ENCODE measurements at regions not wholly inside any gene's neighbourhood (a gene's known extent, or its start where the extent isn't known, plus 50 kb on each side); places are given as distances from the start of the nearest gene placed in this dataset.

GRCh38 chr10:10794791-10795191 lies 222.9 kb upstream of the CELF2 start:
- Histone ChIP-seq H3K9me3 (ENCODE audit: control insufficient read depth in 4 of 4, low read length in 3 of 4) (no peaks in the 10 kb centered on the region), H3K4me1 (ENCODE audit: control insufficient read depth in 4 of 4, insufficient read depth in 4 of 4, low read length in 3 of 4) (no peaks in the 10 kb centered on the region), H3K27me3 (ENCODE audit: control insufficient read depth in 4 of 4, insufficient read depth in 4 of 4, low read length in 3 of 4) (peaks cover 0 to 9% (median 0%) of the 10 kb centered on the region in 4 donors), H3K4me3 (ENCODE audit: low read depth in 1 of 3, low read length in 3 of 3) (no peak overlapping the region), H3K9ac (ENCODE audit: low read depth in 1 of 2, low read length in 2 of 2) (no peak overlapping the region), H3K27ac (ENCODE audit: low read depth in 1 of 2, low read length in 2 of 2) (no peak overlapping the region), H3K36me3 (ENCODE audit: control insufficient read depth in 4 of 4, insufficient read depth in 3 of 4, low read depth in 1 of 4, low read length in 3 of 4) (no peaks in the 10 kb centered on the region)
- 62% methylated on average over 5 of the region's 5 CpGs for WGBS
- no peak for TF ChIP-seq RXRA (IDR thresholded peaks at IDR 0.05)
- DNase-seq (ENCODE audit: low spot score): no peak

GRCh38 chr10:10796061-10796773 lies 221.5 kb upstream of the CELF2 start:
- H3K9me3 ChIP-seq (ENCODE audit: control insufficient read depth in 4 of 4, low read length in 3 of 4): no peaks in the 10 kb centered on the region
- H3K27ac ChIP-seq (ENCODE audit: low read depth in 1 of 2, low read length in 2 of 2): no peak overlapping the region
- peaks cover 0 to 9% (median 0%) of the 10 kb centered on the region in 4 donors for H3K27me3 ChIP-seq (ENCODE audit: control insufficient read depth in 4 of 4, insufficient read depth in 4 of 4, low read length in 3 of 4)
- no peak overlapping the region for H3K9ac ChIP-seq (ENCODE audit: low read depth in 1 of 2, low read length in 2 of 2)
- TF ChIP-seq MAX (IDR thresholded peaks at IDR 0.05): no peak
- TF ChIP-seq RXRA (IDR thresholded peaks at IDR 0.05): no peak
- TF ChIP-seq HNF4A (conservative IDR thresholded peaks at IDR 0.05): no peak
- TF ChIP-seq NR2F2 (IDR thresholded peaks at IDR 0.05): no peak
- no peak for TF ChIP-seq FOXA2 (IDR thresholded peaks at IDR 0.05)
- TF ChIP-seq REST (IDR thresholded peaks at IDR 0.05): no peak
- no peak for TF ChIP-seq ZBTB33 (IDR thresholded peaks at IDR 0.05)
- TF ChIP-seq SP1 (IDR thresholded peaks at IDR 0.05): no peak
- no peak for TF ChIP-seq GABPA (IDR thresholded peaks at IDR 0.05 in 1 of 2, conservative IDR thresholded peaks at IDR 0.05 in 1 of 2)
- TF ChIP-seq FOXA1 (IDR thresholded peaks at IDR 0.05): no peak
- no peak for TF ChIP-seq ATF3 (IDR thresholded peaks at IDR 0.05)
- TF ChIP-seq RAD21 (IDR thresholded peaks at IDR 0.05): no peak
- no peak for TF ChIP-seq TAF1 (conservative IDR thresholded peaks at IDR 0.05)
- TF ChIP-seq YY1 (IDR thresholded peaks at IDR 0.05): no peak
- no peak for TF ChIP-seq JUND (IDR thresholded peaks at IDR 0.05)
- TF ChIP-seq EGR1 (IDR thresholded peaks at IDR 0.05; ENCODE audit: low read depth in 2 of 2): no peak
- no peak for TF ChIP-seq CTCF (IDR thresholded peaks at IDR 0.05; ENCODE audit: low read depth, low read length, missing input control)
- TF ChIP-seq HNF4G (IDR thresholded peaks at IDR 0.05): no peak
- no peaks in the 10 kb centered on the region for H3K4me1 ChIP-seq (ENCODE audit: control insufficient read depth in 4 of 4, insufficient read depth in 4 of 4, low read length in 3 of 4)
- H3K4me3 ChIP-seq (ENCODE audit: low read depth in 1 of 3, low read length in 3 of 3): no peak overlapping the region
- no peaks in the 10 kb centered on the region for H3K36me3 ChIP-seq (ENCODE audit: control insufficient read depth in 4 of 4, insufficient read depth in 3 of 4, low read depth in 1 of 4, low read length in 3 of 4)
- DNase-seq (ENCODE audit: low spot score): no peak
- 54% methylated on average over 8 of the region's 8 CpGs for WGBS
